Transverse colon (tissue), 4 donors: ENCODE measurements at regions not wholly inside any gene's neighbourhood (a gene's known extent, or its start where the extent isn't known, plus 50 kb on each side); places are given as distances from the start of the nearest gene placed in this dataset.

Source experiments
- CTCF ChIP-seq, 5 experiments: fragments of 200-600 bp in 3 of 5; fragments of 450-650 bp in 2 of 5; sonication (generic) in 3 of 5; IDR thresholded peaks; 1 replicate in 2 of 5; 2 replicates in 3 of 5; pipeline ENCODE4 v1.5.1; 2016 to 2017; ENCODE audit warnings: antibody characterized with exemption in 5 of 5, inconsistent platforms in 3 of 5, mild to moderate bottlenecking in 2 of 5, moderate library complexity in 1 of 5
- EP300 ChIP-seq: sonication (generic); formaldehyde crosslinking; IDR thresholded peaks from one replicate; pipeline ENCODE4 v1.6.1; 2017; ENCODE audit warnings: antibody characterized with exemption, low read depth
- POLR2A ChIP-seq: fragments of 450-650 bp; IDR thresholded peaks from one replicate; pipeline ENCODE4 v1.6.1; 2016; ENCODE audit warnings: antibody characterized with exemption, mild to moderate bottlenecking, moderate library complexity
- POLR2AphosphoS5 ChIP-seq, 3 donors: sonication (generic); formaldehyde crosslinking; IDR thresholded peaks; one replicate each; pipeline ENCODE4 v1.6.1; 2016; ENCODE audit warnings: antibody characterized with exemption in 3 of 3

- TF ChIP-seq CTCF (IDR thresholded peaks at IDR 0.05) (no peak), POLR2A (no peak), POLR2AphosphoS5 (IDR thresholded peaks at IDR 0.05) (no peak), EP300 (no peak)
Measured at GRCh38 chr3:165390166-165390565, 194.0 kb upstream of the SLITRK3 start.
